Activated effector memory CD4-positive, alpha-beta T cell treated with anti-CD3 and anti-CD28 coated beads, Interleukin-2, amount 50 U/mL, for 16 hours (primary cell): ENCODE measurements at regions not wholly inside any gene's neighbourhood (a gene's known extent, or its start where the extent isn't known, plus 50 kb on each side); places are given as distances from the start of the nearest gene placed in this dataset.

Experiments used
- DNase-seq: peaks from one replicate; pipeline ENCODE4 v3.0.0-alpha.2; 2020

- no peak for DNase-seq
These were observed 58.7 kb upstream of the C14orf180 start for GRCh38 chr14:104520620-104521410.

- no peak for DNase-seq
These were observed 57.5 kb upstream of the C14orf180 start for GRCh38 chr14:104521816-104522745.

GRCh38 chr14:104522926-104523545 lies 56.5 kb upstream of the C14orf180 start:
- DNase-seq = no peak

- no peak for DNase-seq
These were observed 56.0 kb upstream of the C14orf180 start for GRCh38 chr14:104523546-104523935.

- no peak for DNase-seq
These were observed 54.8 kb upstream of the C14orf180 start for GRCh38 chr14:104524726-104525125.

- no peak for DNase-seq
These were observed 52.6 kb upstream of the C14orf180 start for GRCh38 chr14:104526723-104527645.

- no peak for DNase-seq
These were observed 51.6 kb upstream of the C14orf180 start for GRCh38 chr14:104527857-104528459.

GRCh38 chr14:104528496-104528895 lies 51.1 kb upstream of the C14orf180 start:
- DNase-seq = no peak
